T-helper 17 cell (primary cell): ENCODE measurements at regions not wholly inside any gene's neighbourhood (a gene's known extent, or its start where the extent isn't known, plus 50 kb on each side); places are given as distances from the start of the nearest gene placed in this dataset.
"Not testable (repeated sequence)": the region's sequence is repeated elsewhere in the genome, so short reads cannot be mapped to it uniquely, and the experiment has no call there.

Experiments used
- ATAC-seq: fragments of 150-1000 bp; cut with Tn5 transposase; 2 replicates; pipeline ENCODE4 v1.10.0; 2021; ENCODE audit warnings: mild to moderate bottlenecking, moderate library complexity
- DNase-seq, 3 donors: peaks; one replicate each; pipeline versions ENCODE4 v3.0.0 to v3.0.0-alpha.2; 2020 to 2021
- H3K9me3 ChIP-seq: one replicate; pipeline ENCODE4 v1.7.0; 2013; ENCODE audit warnings: low read length, mild to moderate bottlenecking; ENCODE audit not compliant: control insufficient read depth, poor library complexity, severe bottlenecking
- H3K27ac Mint-ChIP-seq: one replicate; pipeline ENCODE4 v1.8.0; 2022; ENCODE audit warnings: mild to moderate bottlenecking, moderate library complexity, mixed read lengths
- H3K27me3 Mint-ChIP-seq: one replicate; pipeline ENCODE4 v1.8.0; 2022; ENCODE audit warnings: mixed read lengths
- H3K36me3 Mint-ChIP-seq: one replicate; pipeline ENCODE4 v1.8.0; 2022; ENCODE audit warnings: low read depth, mixed read lengths
- H3K4me1 Mint-ChIP-seq: one replicate; pipeline ENCODE4 v1.8.0; 2022; ENCODE audit warnings: mild to moderate bottlenecking, mixed read lengths
- H3K4me3 Mint-ChIP-seq: one replicate; pipeline ENCODE4 v1.8.0; 2022; ENCODE audit warnings: mild to moderate bottlenecking, moderate library complexity, mixed read lengths

GRCh38 chr15:101876031-101876430, 64.0 kb downstream of the OR4F15 start:
- H3K4me1 Mint-ChIP-seq, H3K9me3 ChIP-seq, DNase-seq, ATAC-seq, H3K4me3 Mint-ChIP-seq, H3K27me3 Mint-ChIP-seq, H3K36me3 Mint-ChIP-seq, H3K27ac Mint-ChIP-seq: not testable (repeated sequence)

GRCh38 chr15:101877649-101878048, 65.6 kb downstream of the OR4F15 start:
- not testable (repeated sequence) for DNase-seq, H3K4me3 Mint-ChIP-seq, ATAC-seq, H3K4me1 Mint-ChIP-seq, H3K27me3 Mint-ChIP-seq, H3K9me3 ChIP-seq, H3K36me3 Mint-ChIP-seq, H3K27ac Mint-ChIP-seq

GRCh38 chr15:101912349-101913287, 100.6 kb downstream of the OR4F15 start:
- H3K27ac Mint-ChIP-seq, H3K4me1 Mint-ChIP-seq, H3K27me3 Mint-ChIP-seq, ATAC-seq, H3K9me3 ChIP-seq, H3K36me3 Mint-ChIP-seq, H3K4me3 Mint-ChIP-seq, DNase-seq: not testable (repeated sequence)

- not testable (repeated sequence) for ATAC-seq, H3K4me1 Mint-ChIP-seq, H3K27me3 Mint-ChIP-seq, H3K9me3 ChIP-seq, H3K36me3 Mint-ChIP-seq, H3K27ac Mint-ChIP-seq, H3K4me3 Mint-ChIP-seq, DNase-seq
Measured at GRCh38 chr15:101924554-101924953, 112.6 kb downstream of the OR4F15 start.

- ATAC-seq, DNase-seq, H3K9me3 ChIP-seq, H3K4me3 Mint-ChIP-seq, H3K4me1 Mint-ChIP-seq, H3K36me3 Mint-ChIP-seq, H3K27me3 Mint-ChIP-seq, H3K27ac Mint-ChIP-seq: not testable (repeated sequence)
Measured at GRCh38 chr15:101934506-101934905, 122.5 kb downstream of the OR4F15 start.

GRCh38 chr15:101937362-101937761, 125.4 kb downstream of the OR4F15 start:
- not testable (repeated sequence) for H3K27me3 Mint-ChIP-seq, H3K36me3 Mint-ChIP-seq, H3K4me3 Mint-ChIP-seq, ATAC-seq, DNase-seq, H3K4me1 Mint-ChIP-seq, H3K9me3 ChIP-seq, H3K27ac Mint-ChIP-seq

- H3K4me1 Mint-ChIP-seq, ATAC-seq, H3K4me3 Mint-ChIP-seq, H3K36me3 Mint-ChIP-seq, H3K9me3 ChIP-seq, H3K27me3 Mint-ChIP-seq, DNase-seq, H3K27ac Mint-ChIP-seq: not testable (repeated sequence)
Measured at GRCh38 chr15:101938555-101938954, 126.6 kb downstream of the OR4F15 start.

GRCh38 chr15:101945896-101946295, 133.9 kb downstream of the OR4F15 start:
- H3K4me3 Mint-ChIP-seq, H3K9me3 ChIP-seq, DNase-seq, H3K36me3 Mint-ChIP-seq, H3K27ac Mint-ChIP-seq, H3K4me1 Mint-ChIP-seq, H3K27me3 Mint-ChIP-seq, ATAC-seq: not testable (repeated sequence)

- DNase-seq, H3K4me1 Mint-ChIP-seq, H3K27me3 Mint-ChIP-seq, H3K9me3 ChIP-seq, H3K27ac Mint-ChIP-seq, H3K4me3 Mint-ChIP-seq, ATAC-seq, H3K36me3 Mint-ChIP-seq: not testable (repeated sequence)
Measured at GRCh38 chr15:101948491-101949010, 136.5 kb downstream of the OR4F15 start.

GRCh38 chr15:101949380-101950065, 137.5 kb downstream of the OR4F15 start:
- H3K27me3 Mint-ChIP-seq, H3K4me3 Mint-ChIP-seq, H3K27ac Mint-ChIP-seq, H3K4me1 Mint-ChIP-seq, ATAC-seq, DNase-seq, H3K36me3 Mint-ChIP-seq, H3K9me3 ChIP-seq: not testable (repeated sequence)

GRCh38 chr15:101953993-101954392, 142.0 kb downstream of the OR4F15 start:
- not testable (repeated sequence) for H3K4me3 Mint-ChIP-seq, H3K27ac Mint-ChIP-seq, ATAC-seq, H3K27me3 Mint-ChIP-seq, H3K9me3 ChIP-seq, H3K36me3 Mint-ChIP-seq, H3K4me1 Mint-ChIP-seq, DNase-seq

- H3K36me3 Mint-ChIP-seq, H3K27ac Mint-ChIP-seq, H3K9me3 ChIP-seq, H3K27me3 Mint-ChIP-seq, DNase-seq, ATAC-seq, H3K4me1 Mint-ChIP-seq, H3K4me3 Mint-ChIP-seq: not testable (repeated sequence)
Measured at GRCh38 chr15:101955840-101956239, 143.8 kb downstream of the OR4F15 start.

GRCh38 chr15:101958656-101959055, 146.7 kb downstream of the OR4F15 start:
- not testable (repeated sequence) for H3K27me3 Mint-ChIP-seq, H3K27ac Mint-ChIP-seq, H3K36me3 Mint-ChIP-seq, ATAC-seq, H3K4me1 Mint-ChIP-seq, H3K9me3 ChIP-seq, H3K4me3 Mint-ChIP-seq
- peak in 1 of 3 donors; percentile 7 for DNase-seq
